Neural progenitor cell (in vitro differentiated cells): ENCODE measurements at regions not wholly inside any gene's neighbourhood (a gene's known extent, or its start where the extent isn't known, plus 50 kb on each side); places are given as distances from the start of the nearest gene placed in this dataset.

Source experiments
- DNase-seq: peaks from one replicate; pipeline ENCODE4 v3.0.0-alpha.2; 2016; ENCODE audit warnings: low spot score
- H2AFZ ChIP-seq: fragments of 200-600 bp; sonication (generic); replicated peaks from 2 replicates; pipeline ENCODE4 v1.6.1; 2016; ENCODE audit warnings: antibody characterized with exemption
- H3F3A ChIP-seq: fragments of 200-600 bp; sonication (generic); 2 replicates; pipeline ENCODE4 v1.6.1; 2016; ENCODE audit warnings: antibody characterized with exemption, low read depth
- H3K27ac ChIP-seq: fragments of 200-600 bp; sonication (generic); 2 replicates; pipeline ENCODE4 v1.5.1; 2016; ENCODE audit warnings: mild to moderate bottlenecking
- H3K27me3 ChIP-seq: fragments of 200-600 bp; sonication (generic); 2 replicates; pipeline ENCODE4 v1.6.1; 2016; ENCODE audit warnings: mild to moderate bottlenecking, moderate library complexity
- H3K36me3 ChIP-seq: fragments of 200-600 bp; sonication (generic); 2 replicates; pipeline ENCODE4 v1.5.1; 2016
- H3K4me1 ChIP-seq: fragments of 200-600 bp; sonication (generic); 2 replicates; pipeline ENCODE4 v1.6.1; 2016; ENCODE audit warnings: mixed run types
- H3K4me2 ChIP-seq: fragments of 200-600 bp; sonication (generic); 2 replicates; pipeline ENCODE4 v1.6.1; 2016
- H3K4me3 ChIP-seq: fragments of 200-600 bp; sonication (generic); 2 replicates; pipeline ENCODE4 v1.5.1; 2016
- H3K79me2 ChIP-seq: fragments of 200-600 bp; sonication (generic); 2 replicates; pipeline ENCODE4 v1.6.1; 2016; ENCODE audit warnings: low read depth
- H3K9ac ChIP-seq: fragments of 200-600 bp; sonication (generic); 2 replicates; pipeline ENCODE4 v1.6.1; 2016
- H3K9me3 ChIP-seq: fragments of 200-600 bp; sonication (generic); 2 replicates; pipeline ENCODE4 v1.5.1; 2016; ENCODE audit warnings: low read depth
- H4K20me1 ChIP-seq: fragments of 200-600 bp; sonication (generic); 2 replicates; pipeline ENCODE4 v1.6.1; 2016; ENCODE audit warnings: low read depth
- H3K27ac Mint-ChIP-seq: 3 replicates; pipeline ENCODE4 v1.8.0; 2021; ENCODE audit warnings: mixed read lengths
- H3K27me3 Mint-ChIP-seq: 2 replicates; pipeline ENCODE4 v1.8.0; 2022; ENCODE audit warnings: low read depth, mild to moderate bottlenecking, inconsistent platforms, moderate library complexity, mixed read lengths; ENCODE audit not compliant: insufficient read depth
- H3K36me3 Mint-ChIP-seq: 3 replicates; pipeline ENCODE4 v1.8.0; 2021; ENCODE audit warnings: mixed read lengths
- H3K4me1 Mint-ChIP-seq: 3 replicates; pipeline ENCODE4 v1.8.0; 2021; ENCODE audit warnings: mixed read lengths
- H3K4me3 Mint-ChIP-seq: 3 replicates; pipeline ENCODE4 v1.8.0; 2021; ENCODE audit warnings: mild to moderate bottlenecking, moderate library complexity, mixed read lengths
- H3K9me3 Mint-ChIP-seq: 3 replicates; pipeline ENCODE4 v1.8.0; 2020; ENCODE audit warnings: mixed read lengths
- EZH2 ChIP-seq: fragments of 200-600 bp; sonication (generic); IDR thresholded peaks from 2 replicates; pipeline ENCODE4 v1.6.1; 2017; ENCODE audit warnings: antibody characterized with exemption, mild to moderate bottlenecking, moderate library complexity
- EZH2phosphoT487 ChIP-seq: fragments of 200-600 bp; sonication (generic); IDR thresholded peaks from 2 replicates; pipeline ENCODE4 v1.6.1; 2017; ENCODE audit warnings: antibody characterized with exemption
- TF ChIP-seq, protein P1 (sequence below): fragments of 200-600 bp; sonication (generic); IDR thresholded peaks from 2 replicates; pipeline ENCODE4 v1.5.1; 2017; ENCODE audit warnings: antibody characterized with exemption, mild to moderate bottlenecking

DNA sequence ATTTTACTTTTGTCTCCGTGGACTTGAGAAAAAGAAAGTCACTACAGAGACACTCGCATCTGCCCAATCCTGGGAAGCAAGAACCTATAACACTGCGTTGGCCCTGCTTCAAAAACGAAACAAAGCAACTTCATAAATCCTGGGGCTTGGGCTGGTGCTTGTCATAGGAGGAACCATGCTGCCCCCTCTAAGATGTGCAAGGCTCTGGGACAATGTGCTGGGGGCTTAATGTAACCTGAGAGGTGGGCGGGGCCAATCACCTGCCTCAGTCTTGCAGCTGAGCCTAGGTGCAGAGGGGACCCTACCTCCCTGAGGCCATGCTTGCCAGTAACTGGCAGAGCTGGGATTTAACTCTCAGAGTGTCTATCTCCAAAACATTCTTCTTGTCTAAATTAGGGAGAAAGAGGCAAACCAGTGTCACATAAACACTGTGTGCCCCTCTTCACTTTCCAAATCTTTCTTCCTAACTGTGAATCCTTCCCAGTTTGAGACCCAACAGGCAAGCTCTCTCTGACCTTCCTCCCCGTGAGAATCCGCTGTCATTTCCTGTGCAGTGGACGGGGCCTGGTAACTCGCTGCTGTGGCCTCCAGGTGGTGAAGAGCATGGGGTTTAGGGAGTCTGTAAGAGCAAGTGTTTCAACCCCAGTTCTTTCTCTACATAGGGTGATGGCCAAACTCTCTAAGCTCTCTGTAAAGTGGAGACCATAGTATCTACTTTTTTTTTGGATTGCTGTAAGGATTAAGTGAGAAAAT is 115.1 kb downstream of the ACKR3 start:
- Histone ChIP-seq H3K4me2 (no peak overlapping the region), H3K9me3 (no peaks in the 10 kb centered on the region), H3K4me3 (no peak overlapping the region), H4K20me1 (no peaks in the 10 kb centered on the region), H3K36me3 (no peaks in the 10 kb centered on the region), H3K27ac (no peak overlapping the region), H3K79me2 (no peaks in the 10 kb centered on the region), H2AFZ (peak overlapping the region; percentile 15), H3K4me1 (peaks cover 25% of the 10 kb centered on the region), H3K9ac (no peak overlapping the region), H3F3A (no peaks in the 10 kb centered on the region), H3K27me3 (no peaks in the 10 kb centered on the region)
- Mint-ChIP-seq H3K9me3 (no peaks in the 10 kb centered on the region), H3K4me3 (no peak overlapping the region), H3K27ac (peak overlapping the region; percentile 73), H3K27me3 (peaks cover 8% of the 10 kb centered on the region), H3K4me1 (peaks cover 49% of the 10 kb centered on the region), H3K36me3 (no peaks in the 10 kb centered on the region)
- TF ChIP-seq, protein P1, sequence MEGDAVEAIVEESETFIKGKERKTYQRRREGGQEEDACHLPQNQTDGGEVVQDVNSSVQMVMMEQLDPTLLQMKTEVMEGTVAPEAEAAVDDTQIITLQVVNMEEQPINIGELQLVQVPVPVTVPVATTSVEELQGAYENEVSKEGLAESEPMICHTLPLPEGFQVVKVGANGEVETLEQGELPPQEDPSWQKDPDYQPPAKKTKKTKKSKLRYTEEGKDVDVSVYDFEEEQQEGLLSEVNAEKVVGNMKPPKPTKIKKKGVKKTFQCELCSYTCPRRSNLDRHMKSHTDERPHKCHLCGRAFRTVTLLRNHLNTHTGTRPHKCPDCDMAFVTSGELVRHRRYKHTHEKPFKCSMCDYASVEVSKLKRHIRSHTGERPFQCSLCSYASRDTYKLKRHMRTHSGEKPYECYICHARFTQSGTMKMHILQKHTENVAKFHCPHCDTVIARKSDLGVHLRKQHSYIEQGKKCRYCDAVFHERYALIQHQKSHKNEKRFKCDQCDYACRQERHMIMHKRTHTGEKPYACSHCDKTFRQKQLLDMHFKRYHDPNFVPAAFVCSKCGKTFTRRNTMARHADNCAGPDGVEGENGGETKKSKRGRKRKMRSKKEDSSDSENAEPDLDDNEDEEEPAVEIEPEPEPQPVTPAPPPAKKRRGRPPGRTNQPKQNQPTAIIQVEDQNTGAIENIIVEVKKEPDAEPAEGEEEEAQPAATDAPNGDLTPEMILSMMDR = no peak
- TF ChIP-seq EZH2phosphoT487 (no peak), EZH2 (no peak)
- peak; percentile 70 for DNase-seq

DNA sequence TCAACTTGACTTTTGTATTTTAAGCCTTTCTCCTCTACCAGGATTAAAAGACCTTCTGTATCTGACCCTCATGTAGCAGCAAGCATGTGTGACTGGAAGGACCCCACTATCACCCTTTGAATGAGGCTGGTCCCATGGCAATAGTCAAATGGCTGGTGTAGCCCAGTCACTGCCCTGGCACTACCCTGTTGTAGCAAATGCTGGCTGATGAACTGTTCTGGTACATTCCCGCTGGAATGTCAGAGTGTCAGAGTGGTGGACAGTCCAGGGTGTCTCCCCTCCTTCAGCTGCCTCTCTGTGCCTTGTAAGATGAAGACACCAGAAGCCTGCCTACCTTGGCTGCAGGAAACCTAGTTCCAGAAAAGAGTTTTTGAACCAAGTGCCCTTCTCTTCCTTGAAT is 115.7 kb downstream of the ACKR3 start:
- Histone ChIP-seq H2AFZ (no peak overlapping the region), H3K4me1 (peaks cover 25% of the 10 kb centered on the region), H3F3A (no peaks in the 10 kb centered on the region), H3K27me3 (no peaks in the 10 kb centered on the region), H4K20me1 (no peaks in the 10 kb centered on the region), H3K4me2 (no peak overlapping the region), H3K9ac (no peak overlapping the region), H3K27ac (no peak overlapping the region), H3K36me3 (no peaks in the 10 kb centered on the region), H3K9me3 (no peaks in the 10 kb centered on the region), H3K4me3 (no peak overlapping the region), H3K79me2 (no peaks in the 10 kb centered on the region)
- H3K27me3 Mint-ChIP-seq = peaks cover 8% of the 10 kb centered on the region
- no peak for DNase-seq
- no peaks in the 10 kb centered on the region for H3K36me3 Mint-ChIP-seq
- no peak overlapping the region for H3K4me3 Mint-ChIP-seq
- H3K4me1 Mint-ChIP-seq = peaks cover 56% of the 10 kb centered on the region
- peak overlapping the region; percentile 15 for H3K27ac Mint-ChIP-seq
- TF ChIP-seq, protein P1 = no peak
- TF ChIP-seq EZH2 (no peak), EZH2phosphoT487 (no peak)
- no peaks in the 10 kb centered on the region for H3K9me3 Mint-ChIP-seq

DNA sequence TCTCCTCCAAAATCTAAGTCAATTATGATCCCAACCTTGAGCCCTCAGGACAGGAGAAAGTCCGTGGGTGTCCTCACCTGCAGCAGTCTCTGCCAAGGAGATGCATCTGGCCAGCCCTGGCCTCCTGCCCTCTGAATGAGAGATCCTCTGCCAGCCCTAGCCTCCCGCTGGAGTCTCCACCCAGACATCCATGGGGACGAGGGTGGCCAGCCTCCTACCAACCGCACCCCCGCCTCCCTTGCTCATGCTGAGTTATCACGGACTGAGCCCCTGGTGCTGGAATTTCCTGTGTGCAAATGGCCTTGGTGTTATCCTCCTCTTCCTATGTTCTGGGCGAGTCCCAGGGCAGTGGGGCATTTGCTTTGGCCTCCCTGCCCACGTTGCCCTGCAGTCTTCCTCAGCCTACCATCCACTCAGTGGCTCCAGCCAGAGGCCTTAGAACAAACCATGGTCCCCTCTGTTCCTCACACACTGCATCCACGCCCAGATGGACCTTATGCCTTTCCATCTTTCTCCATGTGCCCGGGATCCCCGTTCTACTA is 116.4 kb downstream of the ACKR3 start:
- H3K9ac ChIP-seq = no peak overlapping the region
- Mint-ChIP-seq H3K27ac (peak overlapping the region; percentile 18), H3K27me3 (peaks cover 9% of the 10 kb centered on the region), H3K4me3 (no peak overlapping the region), H3K4me1 (peaks cover 62% of the 10 kb centered on the region), H3K36me3 (no peaks in the 10 kb centered on the region), H3K9me3 (no peaks in the 10 kb centered on the region)
- no peaks in the 10 kb centered on the region for H3F3A ChIP-seq
- H4K20me1 ChIP-seq = no peaks in the 10 kb centered on the region
- H3K4me2 ChIP-seq = no peak overlapping the region
- H2AFZ ChIP-seq = no peak overlapping the region
- H3K27ac ChIP-seq = no peak overlapping the region
- H3K79me2 ChIP-seq = no peaks in the 10 kb centered on the region
- H3K9me3 ChIP-seq = no peaks in the 10 kb centered on the region
- H3K27me3 ChIP-seq = no peaks in the 10 kb centered on the region
- H3K4me1 ChIP-seq = peaks cover 25% of the 10 kb centered on the region
- TF ChIP-seq EZH2phosphoT487 = no peak
- no peak overlapping the region for H3K4me3 ChIP-seq
- no peak for DNase-seq
- no peaks in the 10 kb centered on the region for H3K36me3 ChIP-seq

- no peak overlapping the region for H2AFZ ChIP-seq
- DNase-seq = no peak
- peak overlapping the region; percentile 18 for H3K27ac Mint-ChIP-seq
Measured at GRCh38 chr2:236686561-236686960, 116.9 kb downstream of the ACKR3 start.

More at GRCh38 chr2:236686561-236686960, 116.9 kb downstream of the ACKR3 start:
- Histone ChIP-seq H3K27me3 (no peaks in the 10 kb centered on the region), H3K27ac (no peak overlapping the region), H3K9ac (no peak overlapping the region), H3K36me3 (no peaks in the 10 kb centered on the region), H3F3A (no peaks in the 10 kb centered on the region), H3K4me2 (no peak overlapping the region), H3K4me3 (no peak overlapping the region), H3K4me1 (peaks cover 25% of the 10 kb centered on the region), H3K79me2 (no peaks in the 10 kb centered on the region), H4K20me1 (no peaks in the 10 kb centered on the region), H3K9me3 (no peaks in the 10 kb centered on the region)
- H3K36me3 Mint-ChIP-seq = no peaks in the 10 kb centered on the region
- peaks cover 65% of the 10 kb centered on the region for H3K4me1 Mint-ChIP-seq
- H3K4me3 Mint-ChIP-seq = no peak overlapping the region
- TF ChIP-seq, protein P1 = no peak
- TF ChIP-seq EZH2phosphoT487 = no peak
- no peak for TF ChIP-seq EZH2
- no peaks in the 10 kb centered on the region for H3K9me3 Mint-ChIP-seq
- peaks cover 9% of the 10 kb centered on the region for H3K27me3 Mint-ChIP-seq
